Thymus (tissue), 11 donors: ENCODE measurements at regions not wholly inside any gene's neighbourhood (a gene's known extent, or its start where the extent isn't known, plus 50 kb on each side); places are given as distances from the start of the nearest gene placed in this dataset.
"Not testable (repeated sequence)": the region's sequence is repeated elsewhere in the genome, so short reads cannot be mapped to it uniquely, and the experiment has no call there.

ENCODE experiments used
- DNase-seq, 9 donors: peaks; one replicate each; pipeline ENCODE4 v3.0.0-alpha.2; 2013; ENCODE audit warnings: low spot score in 9 of 9, low read depth in 6 of 9, missing footprints in 1 of 9
- H3K27ac ChIP-seq, 2 donors: one replicate each; pipeline ENCODE4 v1.5.1; 2013; ENCODE audit warnings: control low read depth in 1 of 2, low read depth in 1 of 2, low read length in 1 of 2, mild to moderate bottlenecking in 1 of 2, moderate library complexity in 1 of 2
- H3K27me3 ChIP-seq, 2 donors: one replicate each; pipeline ENCODE4 v1.5.1; 2013; ENCODE audit warnings: low read length in 1 of 2; ENCODE audit not compliant: control insufficient read depth in 2 of 2, insufficient read depth in 1 of 2
- H3K36me3 ChIP-seq, 2 donors: one replicate each; pipeline ENCODE4 v1.5.1; 2013; ENCODE audit warnings: low read length in 1 of 2, mild to moderate bottlenecking in 1 of 2, moderate library complexity in 1 of 2; ENCODE audit not compliant: control insufficient read depth in 2 of 2, insufficient read depth in 2 of 2
- H3K4me1 ChIP-seq, 2 donors: one replicate each; pipeline ENCODE4 v1.5.1; 2013; ENCODE audit warnings: low read length in 2 of 2; ENCODE audit not compliant: control insufficient read depth in 2 of 2, insufficient read depth in 2 of 2
- H3K4me3 ChIP-seq, 2 donors: one replicate each; pipeline ENCODE4 v1.5.1; 2013; ENCODE audit warnings: low read length in 2 of 2, control low read depth in 1 of 2, mild to moderate bottlenecking in 1 of 2
- H3K9me3 ChIP-seq, 2 donors: one replicate each; pipeline ENCODE4 v1.5.1; 2013; ENCODE audit warnings: low read length in 1 of 2, mild to moderate bottlenecking in 1 of 2; ENCODE audit not compliant: control insufficient read depth in 2 of 2, insufficient read depth in 1 of 2
- WGBS: extraction: QIAGEN DNeasy Blood & Tissue Kit; methylation state at CpG from one replicate; pipeline ENCODE4 v1.1.7; 2013; 5-methylcytosine and 5-hydroxymethylcytosine counted together
- donor health status: healthy.

DNA sequence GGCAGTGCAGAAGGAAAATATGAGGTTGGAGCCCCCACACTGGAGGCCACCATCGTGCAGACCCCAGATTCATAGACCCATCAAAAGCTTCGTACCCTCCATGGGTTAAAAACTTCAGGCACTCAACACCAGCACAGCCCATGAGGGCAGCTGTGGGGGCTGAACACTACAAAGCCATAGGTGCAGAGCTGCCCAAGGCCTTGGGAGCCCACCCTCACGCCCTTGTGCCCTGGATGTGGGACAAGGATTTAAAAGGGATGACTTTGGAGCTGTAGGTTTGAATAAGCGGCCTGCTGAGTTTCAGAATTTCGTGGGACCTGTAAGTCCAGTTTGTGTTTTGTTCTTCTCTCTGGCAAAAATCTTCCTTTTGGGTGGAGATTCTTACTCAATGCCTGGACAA is 747.6 kb downstream of the SPATA31A6 start:
- not testable (repeated sequence) for H3K9me3 ChIP-seq, H3K36me3 ChIP-seq, H3K4me3 ChIP-seq, H3K27me3 ChIP-seq, DNase-seq, H3K4me1 ChIP-seq, H3K27ac ChIP-seq
- 82% methylated on average over 5 of the region's 5 CpGs for WGBS

GRCh38 chr9:42937583-42938235 is 754.2 kb downstream of the SPATA31A6 start:
- not testable (repeated sequence) for H3K4me1 ChIP-seq, DNase-seq, H3K9me3 ChIP-seq, H3K36me3 ChIP-seq, H3K27ac ChIP-seq, H3K4me3 ChIP-seq, H3K27me3 ChIP-seq
- 77% methylated on average over 2 of the region's 2 CpGs for WGBS

GRCh38 chr9:42947050-42947449 is 763.6 kb downstream of the SPATA31A6 start:
- not testable (repeated sequence) for H3K27ac ChIP-seq, H3K4me3 ChIP-seq, H3K9me3 ChIP-seq, H3K4me1 ChIP-seq, H3K27me3 ChIP-seq, H3K36me3 ChIP-seq
- WGBS, result 94% methylated on average over 3 of the region's 4 CpGs
- DNase-seq, result peak in 1 of 9 donors; percentile 5

- not testable (repeated sequence) for H3K36me3 ChIP-seq, H3K4me1 ChIP-seq, H3K4me3 ChIP-seq, H3K27me3 ChIP-seq, H3K27ac ChIP-seq, DNase-seq, H3K9me3 ChIP-seq
- WGBS, result 43% methylated on average over 2 of the region's 2 CpGs
Measured at GRCh38 chr9:42951239-42951638, 767.8 kb downstream of the SPATA31A6 start.

DNA sequence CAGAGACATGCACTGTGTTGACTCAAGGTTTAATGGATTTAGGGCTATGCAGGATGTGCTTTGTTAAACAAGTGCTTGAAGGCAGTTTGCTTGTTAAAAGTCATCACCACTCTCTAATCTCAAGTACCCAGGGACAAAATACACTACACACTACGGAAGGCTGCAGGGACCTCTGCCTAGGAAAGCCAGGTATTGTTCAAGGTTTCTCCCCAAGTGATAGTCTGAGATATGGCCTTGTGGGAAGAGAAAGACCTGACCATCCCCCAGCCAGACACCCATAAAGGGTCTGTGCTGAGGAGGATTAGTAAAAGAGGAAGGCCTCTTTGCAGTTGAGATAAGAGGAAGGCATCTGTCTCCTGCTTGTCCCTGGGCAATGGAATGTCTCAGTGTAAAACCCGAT is 781.7 kb downstream of the SPATA31A6 start:
- H3K4me3 ChIP-seq, H3K9me3 ChIP-seq, DNase-seq, H3K36me3 ChIP-seq, H3K27me3 ChIP-seq, H3K27ac ChIP-seq, H3K4me1 ChIP-seq: not testable (repeated sequence)
- 70% methylated on average over 2 of the region's 2 CpGs for WGBS

DNA sequence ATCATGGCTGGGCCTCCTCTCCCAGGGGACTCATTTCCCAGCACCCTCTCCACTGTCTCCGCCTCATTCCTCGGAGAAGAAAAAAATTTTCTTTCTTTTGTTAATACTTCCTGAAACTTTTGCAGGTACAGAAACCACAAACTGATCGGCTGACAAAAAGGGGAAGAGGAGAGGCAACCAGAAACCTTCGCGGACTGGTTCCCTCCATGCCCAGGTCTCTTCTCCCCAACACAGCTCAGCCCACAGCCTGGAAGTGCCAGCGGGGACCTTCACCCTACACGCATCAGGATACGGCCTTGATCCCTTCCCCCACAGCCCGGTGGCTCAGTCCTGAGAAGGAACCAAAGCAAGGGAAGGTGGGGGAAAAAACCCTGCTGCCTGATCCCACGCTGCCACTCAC is 788.4 kb downstream of the SPATA31A6 start:
- H3K4me3 ChIP-seq, H3K36me3 ChIP-seq, H3K27me3 ChIP-seq, H3K27ac ChIP-seq, H3K4me1 ChIP-seq, DNase-seq, H3K9me3 ChIP-seq: not testable (repeated sequence)
- 47% methylated on average over 10 of the region's 10 CpGs for WGBS

- H3K4me3 ChIP-seq, H3K4me1 ChIP-seq, H3K9me3 ChIP-seq, DNase-seq, H3K36me3 ChIP-seq, H3K27ac ChIP-seq, H3K27me3 ChIP-seq: not testable (repeated sequence)
- WGBS, result 22% methylated on average over 31 of the region's 31 CpGs
Measured at GRCh38 chr9:42974725-42975124, 791.3 kb downstream of the SPATA31A6 start.

DNA sequence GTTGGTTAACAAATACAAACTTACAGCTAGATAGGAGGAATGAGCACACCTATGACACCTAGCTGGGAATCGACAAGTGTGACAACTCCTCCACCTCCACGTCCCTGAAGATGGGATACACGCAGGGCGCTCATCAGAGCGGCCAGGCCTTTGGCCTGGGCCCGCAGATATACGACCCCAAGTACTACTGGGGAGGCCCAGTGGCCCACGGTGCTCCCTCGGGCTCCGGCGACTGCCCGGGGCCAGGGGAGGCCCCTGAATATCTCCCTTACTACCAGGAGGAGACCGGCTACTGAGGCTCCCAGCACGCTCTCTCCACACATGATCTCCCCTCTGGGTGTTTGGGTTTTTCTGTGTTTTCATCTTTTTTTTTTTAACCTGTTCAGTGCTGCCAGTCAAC is 801.3 kb downstream of the SPATA31A6 start:
- 95% methylated on average over 14 of the region's 14 CpGs for WGBS
- DNase-seq, result not testable (repeated sequence)

More for the DNA sequence above, 801.3 kb downstream of the SPATA31A6 start:
- H3K36me3 ChIP-seq, H3K27me3 ChIP-seq, H3K27ac ChIP-seq, H3K4me1 ChIP-seq, H3K4me3 ChIP-seq, H3K9me3 ChIP-seq: not testable (repeated sequence)
